GM23338 (cell line): ENCODE measurements at regions not wholly inside any gene's neighbourhood (a gene's known extent, or its start where the extent isn't known, plus 50 kb on each side); places are given as distances from the start of the nearest gene placed in this dataset.

Experiments used
- CREB1 ChIP-seq: fragments of 250-450 bp; sonication (Bioruptor Pico); IDR thresholded peaks from 2 replicates; pipeline ENCODE4 v1.5.0; 2020; ENCODE audit warnings: low read depth, mild to moderate bottlenecking, moderate library complexity
- CTCF ChIP-seq, 2 experiments: fragments of 200-600 bp in 1 of 2; sonication (generic) in 1 of 2; conservative IDR thresholded peaks; 2 replicates each; pipeline versions ENCODE4 v1.5.1 to v1.6.1; 2016 to 2017; ENCODE audit warnings: antibody characterized with exemption in 2 of 2, low read depth in 2 of 2, mild to moderate bottlenecking in 2 of 2, moderate library complexity in 1 of 2
- EZH2 ChIP-seq: fragments of 200-600 bp; sonication (generic); IDR thresholded peaks from one replicate; pipeline ENCODE4 v1.8.0; 2017; ENCODE audit warnings: antibody characterized with exemption, mild to moderate bottlenecking, low read depth; ENCODE audit not compliant: unreplicated experiment
- EZH2phosphoT487 ChIP-seq: fragments of 200-600 bp; sonication (generic); IDR thresholded peaks from one replicate; pipeline ENCODE4 v1.8.1; 2018; ENCODE audit warnings: antibody characterized with exemption; ENCODE audit not compliant: unreplicated experiment
- JUNB ChIP-seq: IDR thresholded peaks from one replicate; pipeline ENCODE4 v1.6.1; 2016; ENCODE audit warnings: antibody characterized with exemption; ENCODE audit not compliant: unreplicated experiment
- NANOG ChIP-seq: IDR thresholded peaks from 2 replicates; pipeline ENCODE4 v1.6.1; 2016; ENCODE audit warnings: antibody characterized with exemption, borderline replicate concordance
- POLR2AphosphoS5 ChIP-seq: IDR thresholded peaks from 2 replicates; pipeline ENCODE4 v1.6.1; 2016; ENCODE audit warnings: antibody characterized with exemption, low read depth
- REST ChIP-seq: IDR thresholded peaks from one replicate; pipeline ENCODE4 v1.6.1; 2018; ENCODE audit warnings: antibody characterized with exemption; ENCODE audit not compliant: unreplicated experiment
- STAT1 ChIP-seq: IDR thresholded peaks from one replicate; pipeline ENCODE4 v1.6.1; 2016; ENCODE audit warnings: antibody characterized with exemption; ENCODE audit not compliant: unreplicated experiment
- ZNF114 ChIP-seq: fragments of 250-450 bp; sonication (Bioruptor Pico); IDR thresholded peaks from 2 replicates; pipeline ENCODE4 v1.5.0; 2020; ENCODE audit warnings: mild to moderate bottlenecking, moderate library complexity
- ZNF331 ChIP-seq: fragments of 250-450 bp; sonication (Bioruptor Pico); IDR thresholded peaks from 2 replicates; pipeline ENCODE4 v1.5.0; 2020; ENCODE audit warnings: low read depth, mild to moderate bottlenecking, moderate library complexity
- ZNF462 ChIP-seq: fragments of 250-450 bp; sonication (Bioruptor Pico); IDR thresholded peaks from 2 replicates; pipeline ENCODE4 v1.5.0; 2020; ENCODE audit warnings: mild to moderate bottlenecking, moderate library complexity

GRCh38 chr10:55742487-55742886 lies 618.6 kb downstream of the ZWINT start:
- TF ChIP-seq CTCF (conservative IDR thresholded peaks at IDR 0.05; ENCODE audit: low read depth in 2 of 2) = no peak
- no peak for TF ChIP-seq POLR2AphosphoS5
- TF ChIP-seq EZH2 = no peak
- no peak for TF ChIP-seq REST
- no peak for TF ChIP-seq NANOG
- no peak for TF ChIP-seq JUNB
- no peak for TF ChIP-seq ZNF462 (CRISPR knock-in tag)
- TF ChIP-seq CREB1 = no peak
- TF ChIP-seq EZH2phosphoT487 = no peak
- no peak for TF ChIP-seq ZNF114 (CRISPR knock-in tag)
- no peak for TF ChIP-seq ZNF331 (CRISPR knock-in tag)
- TF ChIP-seq STAT1 = no peak
